DND-41 (cell line): ENCODE measurements at regions not wholly inside any gene's neighbourhood (a gene's known extent, or its start where the extent isn't known, plus 50 kb on each side); places are given as distances from the start of the nearest gene placed in this dataset.

Experiments used
- EZH2 ChIP-seq: IDR thresholded peaks from 3 replicates; pipeline ENCODE4 v1.6.1; 2012; ENCODE audit warnings: borderline replicate concordance, low read depth, mild to moderate bottlenecking, moderate library complexity, low read length, inconsistent platforms; ENCODE audit not compliant: severe bottlenecking
- TF ChIP-seq, protein P1 (sequence below): IDR thresholded peaks from 2 replicates; pipeline ENCODE4 v1.5.1; 2012; ENCODE audit warnings: borderline replicate concordance, low read length, moderate library complexity, mild to moderate bottlenecking; ENCODE audit not compliant: poor library complexity, severe bottlenecking; ENCODE audit errors: extremely low read depth

DNA sequence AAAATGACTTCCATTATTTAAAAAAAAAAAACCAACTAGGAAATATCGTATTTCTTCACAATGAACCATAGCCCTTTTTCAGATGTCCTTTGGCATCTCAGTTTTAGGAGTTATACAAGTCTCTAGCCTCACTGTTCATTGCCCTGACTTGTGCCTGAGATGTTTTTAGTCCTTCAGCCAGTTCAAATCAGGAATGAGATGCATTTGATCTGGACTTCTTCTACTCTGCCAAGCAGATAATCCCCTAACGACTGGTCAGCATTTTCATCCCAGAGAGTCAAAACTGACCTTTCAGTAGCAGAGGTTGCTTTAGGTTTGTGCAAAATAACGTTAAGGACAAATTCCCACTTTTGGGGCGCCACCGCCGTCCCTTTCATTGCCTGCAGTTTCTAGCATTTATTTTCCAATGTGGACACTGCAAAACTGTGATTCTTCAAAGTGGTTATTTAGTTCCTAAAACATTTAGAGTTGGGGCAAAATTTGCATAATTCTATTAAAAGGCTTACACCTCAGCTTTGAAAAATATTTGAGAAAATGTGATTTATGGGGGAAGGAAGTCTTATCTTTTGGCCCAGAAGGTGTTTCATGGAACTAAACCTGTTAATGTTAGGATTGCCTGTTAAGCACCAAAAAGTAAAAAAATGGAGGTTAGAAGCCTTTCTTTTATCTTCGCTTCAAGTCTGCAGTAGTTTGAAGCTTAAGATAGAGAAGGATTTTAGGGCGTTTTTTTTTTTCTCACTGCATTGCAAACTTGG is 152.0 kb upstream of the SGK1 start:
- TF ChIP-seq, protein P1, sequence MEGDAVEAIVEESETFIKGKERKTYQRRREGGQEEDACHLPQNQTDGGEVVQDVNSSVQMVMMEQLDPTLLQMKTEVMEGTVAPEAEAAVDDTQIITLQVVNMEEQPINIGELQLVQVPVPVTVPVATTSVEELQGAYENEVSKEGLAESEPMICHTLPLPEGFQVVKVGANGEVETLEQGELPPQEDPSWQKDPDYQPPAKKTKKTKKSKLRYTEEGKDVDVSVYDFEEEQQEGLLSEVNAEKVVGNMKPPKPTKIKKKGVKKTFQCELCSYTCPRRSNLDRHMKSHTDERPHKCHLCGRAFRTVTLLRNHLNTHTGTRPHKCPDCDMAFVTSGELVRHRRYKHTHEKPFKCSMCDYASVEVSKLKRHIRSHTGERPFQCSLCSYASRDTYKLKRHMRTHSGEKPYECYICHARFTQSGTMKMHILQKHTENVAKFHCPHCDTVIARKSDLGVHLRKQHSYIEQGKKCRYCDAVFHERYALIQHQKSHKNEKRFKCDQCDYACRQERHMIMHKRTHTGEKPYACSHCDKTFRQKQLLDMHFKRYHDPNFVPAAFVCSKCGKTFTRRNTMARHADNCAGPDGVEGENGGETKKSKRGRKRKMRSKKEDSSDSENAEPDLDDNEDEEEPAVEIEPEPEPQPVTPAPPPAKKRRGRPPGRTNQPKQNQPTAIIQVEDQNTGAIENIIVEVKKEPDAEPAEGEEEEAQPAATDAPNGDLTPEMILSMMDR, result no peak
- TF ChIP-seq EZH2, result no peak
